ENCODE measurements at regions not wholly inside any gene's neighbourhood (a gene's known extent, or its start where the extent isn't known, plus 50 kb on each side); places are given as distances from the start of the nearest gene placed in this dataset.
"Not testable (repeated sequence)": the region's sequence is repeated elsewhere in the genome, so short reads cannot be mapped to it uniquely, and the experiment has no call there.

DNA sequence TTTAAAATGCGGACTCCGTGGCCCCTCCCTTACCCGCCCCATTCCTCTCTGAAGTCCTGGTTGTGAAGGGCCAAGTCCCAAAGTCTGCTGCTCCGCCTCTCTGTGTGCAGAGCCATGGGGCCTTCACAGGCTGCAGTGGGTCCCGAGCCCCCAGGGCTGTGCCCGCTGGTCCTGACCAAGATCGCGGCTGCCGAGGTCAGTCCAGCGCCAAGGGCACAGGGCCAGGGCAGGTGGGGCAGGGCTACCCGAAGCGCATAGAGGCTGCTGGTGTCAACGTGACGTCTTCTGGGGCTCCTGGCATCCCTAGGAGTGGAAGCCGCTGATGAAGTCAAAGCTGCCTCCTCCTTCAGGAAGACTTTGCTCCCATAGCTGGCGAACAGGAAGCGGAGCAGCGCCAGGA lies 858.8 kb downstream of the TUBA3C start:
- DNase-seq, result not testable (repeated sequence)

DNA sequence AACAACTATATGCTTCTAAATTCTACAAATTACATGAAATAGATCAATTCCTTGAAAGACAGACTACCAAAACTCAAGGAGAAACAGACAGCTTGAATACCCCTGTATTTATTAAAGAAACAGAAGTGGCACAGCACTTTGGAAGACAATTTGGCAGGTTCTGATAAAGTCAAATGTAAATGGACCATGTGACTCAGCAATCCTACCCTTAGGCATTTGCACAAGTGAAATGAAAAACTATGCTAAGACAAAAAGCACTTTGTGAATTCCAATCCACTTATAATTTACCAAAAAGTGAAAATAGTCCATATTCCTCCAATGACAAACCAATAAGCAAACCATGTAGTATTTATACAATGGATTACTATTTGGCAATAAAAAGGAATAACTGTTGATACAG lies 862.0 kb downstream of the TUBA3C start:
- DNase-seq, result not testable (repeated sequence)

DNA sequence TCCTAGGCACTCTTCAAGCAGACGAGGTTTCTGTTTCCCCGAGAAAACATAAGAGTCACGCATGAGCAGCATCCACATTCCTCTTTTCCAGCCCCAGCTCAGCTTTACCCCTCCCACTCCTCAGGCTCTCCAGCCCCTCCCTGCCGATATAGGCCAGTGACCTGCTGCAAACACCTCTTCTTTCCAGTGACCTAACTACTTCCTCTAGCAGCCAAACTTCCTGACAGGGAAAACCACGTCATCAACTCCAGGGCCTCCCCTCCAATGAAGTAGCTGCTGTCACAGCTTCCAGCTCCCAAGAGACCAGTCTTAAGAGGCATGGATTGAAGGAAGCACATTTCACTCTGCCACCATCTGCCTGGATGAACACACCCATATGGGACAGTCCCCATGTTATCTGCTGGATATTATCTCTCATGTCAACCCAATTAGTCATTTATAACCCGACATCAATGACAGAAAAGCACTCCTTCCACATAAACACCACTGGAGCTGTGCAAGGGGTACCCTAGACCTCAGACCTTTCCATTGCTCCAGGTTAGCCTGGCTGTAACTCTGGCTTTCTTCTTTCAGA lies 878.3 kb downstream of the TUBA3C start:
- not testable (repeated sequence) for DNase-seq

DNA sequence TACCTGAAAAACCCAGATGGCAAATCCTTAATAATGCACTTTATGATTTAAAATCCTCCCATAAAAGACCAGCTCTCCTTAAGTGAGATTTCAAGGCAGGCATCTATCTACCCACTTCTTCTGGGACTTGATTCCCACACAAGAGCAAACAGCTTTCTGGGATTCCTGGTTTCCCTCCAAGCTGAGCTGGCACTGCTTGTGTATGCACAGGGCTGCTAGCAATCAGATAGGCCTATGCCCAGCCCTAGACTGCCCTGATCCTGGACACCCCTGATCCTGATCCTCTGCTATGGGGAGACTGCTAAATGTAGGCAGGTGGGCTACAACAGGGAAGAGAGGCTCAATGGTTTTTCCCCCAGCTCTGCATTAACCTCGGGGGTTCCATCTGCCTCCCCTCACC lies 880.7 kb downstream of the TUBA3C start:
- not testable (repeated sequence) for DNase-seq

DNA sequence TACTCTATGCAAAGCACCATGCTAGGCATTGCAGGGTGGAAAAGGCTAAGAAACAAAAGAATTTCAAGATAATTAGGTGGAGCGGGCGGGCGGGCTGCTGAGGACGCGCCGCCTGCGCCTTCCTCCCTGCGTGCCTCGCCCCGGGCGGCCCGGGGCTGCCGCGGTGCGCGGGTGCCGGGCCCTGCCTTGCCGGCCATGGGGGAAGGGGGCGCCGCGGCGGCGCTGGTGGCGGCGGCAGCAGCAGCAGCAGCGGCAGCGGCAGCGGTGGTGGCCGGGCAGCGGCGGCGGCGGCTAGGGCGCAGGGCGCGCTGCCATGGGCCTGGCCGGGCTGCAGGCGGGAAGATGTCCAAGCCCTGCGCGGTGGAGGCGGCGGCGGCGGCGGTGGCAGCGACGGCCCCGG lies 884.3 kb downstream of the TUBA3C start:
- DNase-seq, result not testable (repeated sequence)

DNA sequence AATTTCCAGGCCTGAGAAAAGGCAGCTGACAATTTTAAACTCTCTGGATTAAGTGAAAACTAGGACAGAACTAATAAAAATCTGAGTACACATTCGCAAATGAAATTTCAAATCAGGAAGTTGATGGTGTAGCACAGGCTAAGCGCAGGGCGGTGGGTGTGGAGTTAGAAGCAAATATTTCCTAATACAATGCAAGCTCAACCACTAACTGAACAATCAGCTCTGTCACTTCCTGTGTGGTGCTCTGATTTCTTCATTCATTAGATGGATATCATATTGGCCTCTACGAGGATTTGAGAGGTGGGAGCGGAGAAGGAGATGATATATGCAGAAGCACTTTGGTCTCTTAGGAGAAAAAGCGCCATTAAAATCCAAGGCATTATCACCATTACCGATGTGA lies 885.0 kb downstream of the TUBA3C start:
- DNase-seq, result not testable (repeated sequence)

DNA sequence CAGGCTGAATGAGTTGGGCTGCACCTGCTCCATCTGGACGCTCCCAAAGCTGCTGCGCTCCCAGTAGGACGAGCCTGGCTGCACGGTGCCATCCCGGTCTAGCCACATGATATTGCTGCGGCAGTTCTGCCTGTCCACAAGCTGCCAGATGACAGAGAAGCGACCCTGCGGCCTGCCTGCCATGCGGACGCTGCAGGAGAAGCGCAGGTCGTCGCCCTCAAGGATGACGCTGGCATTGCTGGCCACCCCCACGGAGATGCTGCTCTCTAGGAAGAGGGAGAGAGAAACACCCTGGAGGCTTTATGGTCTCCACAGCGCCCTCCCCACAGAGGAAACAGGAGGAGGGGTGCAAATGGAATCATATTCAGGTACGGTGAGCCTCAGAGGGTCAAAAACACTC lies 887.3 kb downstream of the TUBA3C start:
- not testable (repeated sequence) for DNase-seq

DNA sequence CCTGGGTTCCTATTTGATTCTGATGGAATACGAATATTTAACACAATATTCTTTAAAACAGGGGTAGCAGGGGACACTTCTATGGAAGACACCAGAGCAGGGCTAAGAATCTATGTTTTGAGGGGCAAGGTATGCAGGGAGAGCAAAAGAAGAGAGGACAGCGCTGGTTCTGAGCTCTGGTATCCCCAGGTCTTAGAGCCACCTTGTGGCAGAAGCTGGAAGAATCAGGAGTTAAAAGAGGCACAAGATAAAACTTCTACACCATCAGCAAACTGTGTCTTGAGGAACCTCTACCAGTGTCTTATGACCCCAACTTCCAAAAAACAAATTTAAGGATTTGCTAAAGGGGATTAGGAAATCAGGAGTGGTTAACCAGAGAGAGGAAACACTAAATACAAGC lies 894.8 kb downstream of the TUBA3C start:
- DNase-seq, result not testable (repeated sequence)

DNA sequence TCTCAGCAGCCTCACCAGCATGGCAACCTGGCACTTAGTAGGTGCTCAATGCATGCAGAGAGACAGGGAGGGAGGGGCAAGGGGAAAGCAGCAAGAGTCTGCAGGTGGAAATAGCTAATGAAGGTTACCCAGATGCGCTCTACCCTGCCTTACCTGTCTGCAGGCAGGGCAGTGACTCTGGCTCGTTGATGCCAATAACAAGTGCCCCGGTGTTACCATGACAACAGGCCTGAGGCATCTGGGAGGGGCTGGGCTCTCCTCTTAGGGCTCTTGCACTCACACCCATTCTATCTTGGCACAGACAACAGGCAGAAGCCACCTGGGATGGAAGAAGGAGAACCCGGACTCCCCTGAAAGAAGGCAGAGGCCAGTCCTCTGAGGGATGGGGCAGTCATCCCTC lies 896.0 kb downstream of the TUBA3C start:
- not testable (repeated sequence) for DNase-seq

DNA sequence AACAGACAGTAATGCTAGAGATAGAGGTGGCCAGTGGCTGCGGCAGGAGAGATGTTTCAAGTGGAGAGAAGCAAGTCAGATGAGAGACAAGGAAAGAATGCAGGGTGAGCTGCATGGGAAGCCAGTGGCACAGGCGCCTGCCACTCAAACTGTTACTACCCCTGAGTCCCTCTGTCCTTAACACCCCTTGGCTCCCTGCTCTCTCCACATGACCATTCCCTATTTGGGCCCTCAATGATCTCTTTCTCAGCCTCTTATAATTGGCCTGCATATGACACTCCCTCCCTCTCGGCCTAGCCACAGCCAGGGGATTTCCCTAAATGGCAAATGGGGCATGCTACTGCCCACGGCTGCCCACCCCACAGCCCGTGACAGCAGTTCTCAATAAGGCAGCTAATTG lies 897.6 kb downstream of the TUBA3C start:
- DNase-seq, result not testable (repeated sequence)

DNA sequence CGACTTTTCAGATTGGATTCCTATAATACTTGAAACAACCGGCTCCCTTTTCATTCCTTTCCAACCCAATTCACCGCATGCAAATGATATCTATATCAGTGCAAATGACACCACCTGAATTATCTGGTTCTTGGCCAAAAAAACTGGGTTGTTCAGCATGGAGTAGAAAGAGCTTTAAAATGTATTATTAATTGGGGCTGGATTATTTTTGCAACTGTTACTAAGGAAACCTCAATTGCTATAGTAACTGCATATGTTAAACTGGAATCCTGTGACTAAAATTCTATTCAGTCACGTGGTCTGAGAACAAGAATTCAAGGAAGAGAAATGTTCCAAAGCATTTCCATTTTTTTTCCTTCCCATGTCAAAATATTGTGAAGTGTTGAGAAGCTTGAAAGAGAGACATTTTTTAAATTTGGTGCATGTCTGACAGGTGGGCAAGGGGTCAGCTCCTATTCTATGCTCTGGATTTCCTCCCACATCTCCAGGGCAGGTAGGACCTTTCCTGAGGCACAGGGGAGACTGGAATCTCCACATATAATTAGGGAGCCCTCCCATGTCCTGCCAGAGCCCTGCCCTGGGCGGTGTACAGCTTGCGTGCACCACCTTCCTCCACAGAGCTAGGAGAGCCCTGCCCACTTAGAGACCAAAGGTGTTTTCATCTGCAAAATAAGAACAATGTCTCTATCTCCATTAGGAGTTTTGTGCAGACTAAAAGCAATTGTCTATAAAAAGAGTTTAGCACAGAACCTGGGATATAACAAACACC lies 899.6 kb downstream of the TUBA3C start:
- DNase-seq, result not testable (repeated sequence)

DNA sequence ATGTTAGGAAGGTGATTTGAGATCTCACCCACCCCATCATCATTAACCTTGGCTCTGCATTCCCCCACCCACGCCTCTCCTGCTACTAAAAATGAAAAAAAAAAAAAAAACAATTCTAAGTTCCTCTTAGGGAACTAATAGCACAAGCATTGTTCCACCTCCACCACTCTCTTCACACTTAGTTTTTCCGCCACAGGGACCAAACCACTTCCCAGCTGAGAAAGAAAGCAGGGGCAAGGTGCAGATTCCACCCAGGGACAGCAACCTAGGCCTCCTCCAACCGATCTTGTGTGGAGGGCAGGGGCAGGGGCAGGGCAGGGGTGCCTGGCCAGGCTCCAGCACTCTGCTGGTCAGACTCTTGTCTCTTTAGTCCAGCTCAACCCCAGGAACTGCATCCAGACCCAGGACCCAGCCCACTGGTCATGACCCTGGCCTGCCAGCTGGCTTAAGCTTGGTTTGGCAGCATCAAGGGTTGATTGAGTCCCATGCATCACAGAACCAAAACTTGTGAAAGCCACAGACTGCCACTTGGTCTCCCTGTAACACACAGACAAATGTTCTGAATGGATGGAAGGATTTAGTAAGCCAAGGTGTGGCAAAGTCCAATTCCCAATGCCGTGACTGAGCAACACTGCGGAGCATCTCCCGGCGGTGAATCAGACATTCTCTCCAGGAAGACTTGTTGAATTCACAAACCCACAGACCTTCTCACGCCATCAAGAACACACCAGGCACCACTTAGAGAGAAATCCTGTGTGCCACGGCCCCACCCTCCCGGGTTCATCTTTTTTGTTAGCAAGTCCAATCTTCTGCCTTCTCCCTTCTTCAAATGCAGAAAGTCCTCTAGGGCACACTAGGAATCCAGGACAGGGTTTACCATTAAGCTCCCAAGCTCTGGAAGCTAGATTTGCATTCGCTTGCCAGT lies 900.5 kb downstream of the TUBA3C start:
- DNase-seq, result not testable (repeated sequence)

DNA sequence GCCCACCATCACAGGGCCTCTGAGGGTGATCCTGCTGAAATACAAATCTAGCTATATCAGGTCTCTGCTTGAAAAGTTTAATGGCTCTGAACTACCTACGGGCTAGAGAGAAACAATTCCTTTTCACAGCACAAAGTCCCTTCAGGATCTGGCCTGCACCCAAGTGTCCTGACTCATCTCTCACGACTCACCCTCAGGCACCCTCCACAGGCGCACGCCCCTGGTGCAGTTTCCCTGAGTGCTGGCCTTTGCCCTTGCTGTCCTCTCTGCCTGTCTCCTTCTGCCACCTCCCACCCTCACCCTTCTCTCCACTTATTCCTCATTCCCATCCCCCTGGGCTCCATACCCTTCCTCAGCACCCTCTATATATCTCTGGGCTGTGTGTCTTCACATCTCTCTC lies 901.7 kb downstream of the TUBA3C start:
- DNase-seq, result not testable (repeated sequence)

DNA sequence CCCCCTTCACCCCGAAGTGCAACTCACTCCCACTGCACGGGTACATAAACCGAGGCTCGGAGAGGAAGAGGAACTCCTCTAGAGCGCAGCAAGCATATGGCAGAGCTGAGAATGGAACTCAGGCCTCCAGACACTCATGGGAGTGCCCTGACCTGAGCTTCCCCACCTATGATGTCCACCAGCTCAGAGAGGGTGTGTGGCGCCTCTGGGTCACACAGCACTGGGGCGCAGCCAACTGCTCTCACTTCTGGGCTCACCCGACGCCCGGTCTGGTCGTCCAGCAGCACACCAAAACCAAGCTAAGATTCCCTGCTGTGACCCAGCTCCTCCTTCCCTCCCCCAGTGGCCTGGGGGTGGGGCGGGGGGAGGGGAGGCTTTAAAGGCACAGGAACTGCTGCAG lies 904.3 kb downstream of the TUBA3C start:
- DNase-seq, result not testable (repeated sequence)

DNA sequence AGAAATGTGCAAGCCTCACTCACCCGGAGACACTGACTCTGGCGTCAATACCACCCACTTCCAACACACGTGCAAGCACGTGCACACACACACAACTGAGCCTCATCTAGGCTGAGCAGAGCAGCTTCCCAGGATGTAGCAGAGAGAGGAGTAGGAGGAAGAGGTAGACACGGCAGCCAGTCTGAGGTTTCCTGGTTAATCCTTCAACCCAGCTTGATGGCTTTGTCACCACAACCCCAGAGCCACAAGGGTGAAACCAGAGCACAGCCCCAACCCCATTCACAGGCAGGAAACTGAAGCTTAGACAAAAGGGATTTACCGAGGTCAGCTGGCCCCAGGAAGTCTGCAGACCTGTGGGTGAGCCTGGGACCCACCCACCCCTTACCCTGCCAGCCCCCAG lies 905.3 kb downstream of the TUBA3C start:
- not testable (repeated sequence) for DNase-seq

DNA sequence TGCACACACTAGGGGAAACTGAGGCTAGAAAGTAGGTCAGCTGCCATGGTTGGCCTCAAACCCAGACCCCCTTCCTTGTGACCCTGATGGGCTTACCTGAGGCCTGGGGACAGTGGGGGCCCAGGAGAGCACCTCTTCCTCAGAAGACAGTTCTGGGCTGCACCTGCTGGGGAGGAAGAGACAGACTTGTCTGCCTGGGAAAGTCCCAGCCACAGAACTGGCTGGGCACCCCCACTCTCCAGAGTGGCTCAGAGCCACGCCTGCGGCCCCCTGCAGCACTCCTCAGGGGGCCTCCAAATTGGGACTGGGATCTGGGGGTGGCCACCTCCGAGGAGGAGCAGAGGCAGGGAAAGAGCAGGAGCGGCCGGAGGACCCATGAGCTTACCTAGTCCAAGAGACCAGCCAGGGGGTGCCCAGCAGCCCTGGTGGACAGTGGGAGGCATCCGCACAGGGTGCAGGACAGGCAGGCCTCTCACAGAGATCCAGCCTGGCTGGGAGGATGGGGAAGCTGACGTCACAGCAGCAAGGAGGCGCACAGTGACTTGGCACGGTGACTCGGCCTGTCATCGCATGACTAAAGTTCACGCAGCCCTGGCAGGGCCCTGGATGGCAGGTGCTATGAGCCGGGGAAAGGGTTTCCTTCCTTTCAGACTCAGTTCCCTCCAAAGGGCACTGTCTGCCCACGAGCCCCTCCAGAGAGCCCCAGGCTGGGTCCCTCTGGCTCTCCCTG lies 907.7 kb downstream of the TUBA3C start:
- not testable (repeated sequence) for DNase-seq

DNA sequence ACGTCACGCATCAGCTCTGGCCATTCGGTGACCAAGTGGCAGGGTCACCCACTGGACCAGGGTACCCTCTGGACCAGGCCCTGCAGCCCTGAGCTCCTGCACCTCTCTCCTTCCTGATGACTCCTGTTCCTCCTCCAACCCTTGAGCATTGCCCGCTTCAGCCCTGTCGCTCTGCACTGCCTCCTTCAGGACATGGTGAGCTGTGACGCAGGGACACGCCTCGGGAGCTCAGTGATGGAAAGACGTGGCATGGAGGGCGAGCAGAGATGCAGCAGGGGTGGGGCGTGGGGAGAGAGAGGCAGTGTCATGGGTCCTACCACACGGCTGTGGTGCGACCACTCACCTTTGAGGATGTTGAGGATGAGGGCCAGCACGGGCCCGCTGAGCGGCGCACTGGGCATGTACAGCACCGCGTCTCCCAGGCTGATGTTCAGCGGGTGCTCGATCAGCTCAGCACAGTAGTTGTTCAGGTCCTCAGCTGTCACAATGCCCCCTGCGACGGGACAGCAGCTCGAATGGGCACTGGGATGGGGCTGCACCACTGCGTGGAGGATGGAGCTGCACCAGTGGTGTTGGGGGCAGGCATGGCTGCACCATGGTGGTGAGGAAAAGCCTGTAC lies 922.7 kb downstream of the TUBA3C start:
- DNase-seq, result not testable (repeated sequence)

DNA sequence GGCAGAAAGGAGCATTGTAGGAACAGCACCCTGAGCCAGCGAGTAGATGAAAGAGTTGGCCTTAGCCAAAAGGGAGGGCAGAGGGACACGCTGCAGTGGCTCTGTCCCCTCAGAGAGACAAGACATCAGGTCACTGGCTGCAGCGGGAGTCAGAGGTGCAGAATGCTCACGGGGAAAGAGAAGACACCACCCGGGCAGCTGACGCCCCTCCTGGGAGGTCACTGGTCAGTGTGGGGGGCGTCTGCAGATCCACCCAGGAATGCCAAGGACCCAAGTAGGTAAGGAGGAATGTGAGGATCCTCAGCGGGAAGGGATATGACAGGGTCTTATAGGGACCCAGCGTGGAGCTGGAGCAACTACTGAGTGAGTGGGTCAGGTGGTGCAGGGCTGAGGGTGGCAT lies 923.9 kb downstream of the TUBA3C start:
- not testable (repeated sequence) for DNase-seq

DNA sequence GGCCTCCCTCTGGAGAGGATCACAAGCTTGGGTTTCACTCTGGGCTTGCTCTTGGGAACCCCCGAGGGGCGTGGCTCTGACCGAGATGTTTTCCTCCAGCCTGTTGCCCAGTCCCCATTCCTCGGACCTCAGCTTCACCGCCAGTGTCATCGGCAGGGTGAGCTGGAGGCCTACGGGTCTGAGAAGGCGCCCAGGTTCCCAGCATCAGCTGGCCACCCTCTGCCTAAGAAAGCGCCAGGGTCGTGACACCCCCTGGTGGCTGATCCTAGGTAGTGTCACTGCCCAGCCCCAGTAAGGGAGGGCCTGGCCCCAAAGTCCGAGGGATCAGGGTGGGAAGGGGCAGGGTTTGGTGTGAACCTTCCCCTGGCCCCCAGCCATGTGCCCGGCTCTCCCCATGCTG lies 928.8 kb downstream of the TUBA3C start:
- DNase-seq, result not testable (repeated sequence)

DNA sequence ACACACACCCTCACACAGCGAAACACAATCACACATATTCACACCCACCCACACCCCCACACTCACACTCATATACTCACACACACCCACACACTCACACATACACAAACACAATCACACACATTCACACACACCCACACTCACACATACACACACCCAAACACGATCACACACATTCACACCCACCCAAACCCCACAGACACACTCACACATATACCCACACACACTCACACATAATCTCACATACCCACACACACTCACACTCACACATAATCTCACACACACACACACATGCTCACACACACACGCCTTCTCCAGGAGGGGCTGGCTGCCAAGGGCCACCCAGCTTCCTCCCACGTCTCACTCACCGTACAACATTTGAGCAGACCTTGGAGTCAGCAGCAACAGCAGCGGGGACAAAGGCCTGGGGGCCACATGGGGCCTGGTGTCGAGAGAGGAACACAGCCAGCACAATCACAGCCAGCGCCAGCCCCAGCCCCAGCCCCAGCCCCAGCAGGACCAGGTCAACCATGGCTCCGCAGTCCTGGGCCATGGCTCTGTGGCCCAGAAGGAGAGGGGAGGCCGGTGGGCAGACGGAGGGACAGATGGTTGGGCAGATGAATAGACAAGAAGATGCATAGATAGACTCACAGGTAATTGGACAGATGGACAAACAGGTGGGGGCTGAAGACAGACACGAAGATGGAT lies 932.9 kb downstream of the TUBA3C start:
- DNase-seq, result not testable (repeated sequence)

DNA sequence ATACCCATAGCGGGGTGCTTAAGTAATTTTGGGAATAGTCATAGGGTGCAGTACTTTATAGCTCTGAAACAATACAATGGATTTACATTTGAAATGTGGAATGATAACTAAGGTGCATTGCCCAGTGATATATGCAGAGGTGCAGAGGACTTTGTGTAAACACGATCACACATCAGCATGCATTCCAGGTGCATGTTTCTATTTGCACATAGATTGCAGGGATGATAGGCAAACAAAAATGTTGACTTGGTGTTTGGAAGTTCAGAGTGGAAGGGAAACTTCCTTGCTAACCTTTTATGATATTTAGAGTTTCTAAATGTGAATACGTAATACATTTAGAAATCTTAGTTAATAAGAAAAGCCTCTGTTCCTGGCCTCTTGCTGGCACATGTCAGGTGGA lies 941.5 kb downstream of the TUBA3C start:
- DNase-seq, result not testable (repeated sequence)
